ENCODE measurements at regions not wholly inside any gene's neighbourhood (a gene's known extent, or its start where the extent isn't known, plus 50 kb on each side); places are given as distances from the start of the nearest gene placed in this dataset.

GRCh38 chr12:45611495-45611894, 118.0 kb upstream of the ARID2 start:
- no peak for TF ChIP-seq CTCF (IDR thresholded peaks at IDR 0.05)
- Histone ChIP-seq H3K36me3 (no peaks in the 10 kb centered on the region), H3K4me3 (no peak overlapping the region), H3K27ac (no peak overlapping the region), H3K9me3 (no peaks in the 10 kb centered on the region), H3K4me1 (no peaks in the 10 kb centered on the region), H3K27me3 (peaks cover 0 to 14% of the 10 kb centered on the region in 2 donors)
- ATAC-seq (no peak), DNase-seq (no peak)
- intact Hi-C loops (cut with DNase I) = no loop called here

DNA sequence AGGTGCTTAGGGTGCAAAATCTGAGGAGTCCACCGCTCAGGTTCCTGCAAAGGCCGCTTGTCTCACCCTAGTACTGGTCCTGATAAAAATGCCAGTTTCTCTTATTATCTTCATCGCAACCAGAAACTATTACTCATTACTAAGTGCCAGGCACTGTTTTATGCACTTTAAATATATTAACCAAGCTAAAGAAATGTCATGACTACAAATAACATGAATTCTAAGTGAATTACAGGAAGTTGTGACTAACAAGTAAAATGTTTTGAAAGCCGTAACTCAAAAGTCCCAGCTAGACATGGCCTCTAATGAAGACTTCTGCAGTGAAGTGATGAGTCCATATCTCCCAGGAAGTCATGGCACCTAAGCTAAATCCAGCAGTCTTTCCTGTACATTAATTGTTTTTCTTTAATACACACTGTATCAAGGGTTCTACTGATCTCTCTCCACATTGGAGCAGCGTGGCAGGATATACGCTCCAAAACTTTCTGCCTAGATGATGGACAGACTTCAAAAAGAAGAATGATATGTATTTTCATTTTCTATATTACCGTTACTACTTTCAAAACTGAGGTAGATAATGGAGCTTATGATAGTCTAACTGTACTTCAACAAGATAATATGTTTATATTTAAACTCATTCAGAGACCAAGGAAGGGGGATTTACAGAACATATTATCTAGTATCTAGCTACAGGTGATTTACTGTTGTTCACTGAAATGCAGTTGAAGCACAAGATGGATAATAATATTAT, 117.3 kb upstream of the ARID2 start:
- H3K4me1 ChIP-seq = no peaks in the 10 kb centered on the region
- ATAC-seq (no peak), DNase-seq (no peak)
- no peak overlapping the region for H3K4me3 ChIP-seq
- no peak overlapping the region for H3K27ac ChIP-seq
- no peaks in the 10 kb centered on the region for H3K9me3 ChIP-seq
- TF ChIP-seq CTCF (IDR thresholded peaks at IDR 0.05) = no peak
- intact Hi-C loops (cut with DNase I) = no loop called here
- H3K36me3 ChIP-seq = no peaks in the 10 kb centered on the region
- H3K27me3 ChIP-seq = peaks cover 0 to 14% of the 10 kb centered on the region in 2 donors

DNA sequence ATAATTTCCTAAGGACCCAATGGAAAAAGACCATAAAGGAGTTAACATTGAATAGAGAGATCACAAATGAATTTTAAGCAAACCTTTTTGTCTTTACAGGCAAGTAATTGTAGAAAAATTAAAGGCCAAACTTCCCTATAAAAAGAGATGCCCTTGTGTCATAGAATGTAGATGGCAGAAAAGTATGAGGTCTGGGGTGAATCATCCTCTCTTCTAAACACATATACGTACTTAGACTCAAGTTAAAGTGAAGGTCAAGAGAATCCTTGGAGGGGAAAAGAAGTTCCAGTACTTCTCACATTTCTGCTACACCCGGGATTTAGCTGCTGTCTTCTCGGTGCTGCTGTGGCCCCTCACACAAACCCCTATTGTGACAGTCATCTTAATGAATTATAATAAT, 116.2 kb upstream of the ARID2 start:
- no peak overlapping the region for H3K27ac ChIP-seq
- H3K27me3 ChIP-seq = peaks cover 0 to 14% of the 10 kb centered on the region in 2 donors
- H3K9me3 ChIP-seq = no peaks in the 10 kb centered on the region
- no peaks in the 10 kb centered on the region for H3K4me1 ChIP-seq
- intact Hi-C loops (cut with DNase I) = no loop called here
- DNase-seq (no peak), ATAC-seq (no peak)
- TF ChIP-seq CTCF (IDR thresholded peaks at IDR 0.05) = no peak
- no peak overlapping the region for H3K4me3 ChIP-seq
- no peaks in the 10 kb centered on the region for H3K36me3 ChIP-seq

- Histone ChIP-seq H3K36me3 (no peaks in the 10 kb centered on the region), H3K4me3 (no peak overlapping the region), H3K27me3 (peaks cover 0 to 14% of the 10 kb centered on the region in 2 donors), H3K27ac (no peak overlapping the region), H3K4me1 (no peaks in the 10 kb centered on the region), H3K9me3 (no peaks in the 10 kb centered on the region)
- ATAC-seq (no peak), DNase-seq (no peak)
- TF ChIP-seq CTCF (IDR thresholded peaks at IDR 0.05) = no peak
- intact Hi-C loops (cut with DNase I) = no loop called here
These were observed 115.7 kb upstream of the ARID2 start for GRCh38 chr12:45613855-45614254.

DNA sequence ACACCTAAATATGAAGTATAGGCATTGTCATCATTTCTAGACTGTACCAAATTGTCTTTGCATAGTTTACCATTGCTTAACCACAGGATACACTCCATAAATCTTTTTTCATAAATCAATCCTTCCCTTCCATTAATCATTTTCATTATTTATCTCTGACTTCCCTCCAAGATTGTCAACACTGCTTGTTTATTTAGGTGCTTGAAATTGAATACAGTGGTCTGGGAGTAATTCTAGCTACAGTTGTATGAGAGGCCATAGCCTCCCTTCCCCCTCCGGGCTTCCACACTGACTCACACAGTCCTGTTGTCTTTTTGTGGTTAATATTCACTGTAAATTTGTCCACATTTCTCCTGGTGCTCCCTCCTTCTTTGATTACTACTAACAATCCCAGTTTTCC, 114.2 kb upstream of the ARID2 start:
- Histone ChIP-seq H3K4me3 (no peak overlapping the region), H3K27ac (no peak overlapping the region), H3K9me3 (no peaks in the 10 kb centered on the region), H3K27me3 (peaks cover 0 to 12% of the 10 kb centered on the region in 2 donors), H3K4me1 (no peaks in the 10 kb centered on the region), H3K36me3 (no peaks in the 10 kb centered on the region)
- intact Hi-C loops (cut with DNase I) = no loop called here
- TF ChIP-seq CTCF (IDR thresholded peaks at IDR 0.05) = no peak
- DNase-seq (no peak), ATAC-seq (no peak)
